HG02678 (cell line): ENCODE measurements at regions not wholly inside any gene's neighbourhood (a gene's known extent, or its start where the extent isn't known, plus 50 kb on each side); places are given as distances from the start of the nearest gene placed in this dataset.

Experiments used
- ATAC-seq: cut with Tn5 transposase; IDR thresholded peaks from one replicate; pipeline ENCODE4 v1.9.1; 2021; ENCODE audit warnings: mild to moderate bottlenecking, moderate library complexity; ENCODE audit not compliant: unreplicated experiment

- no peak for ATAC-seq
Measured at GRCh38 chr4:176898791-176899190, 106.1 kb upstream of the VEGFC start.

- peak; percentile 94 for ATAC-seq
Measured at GRCh38 chr4:176902710-176903323, 110.1 kb upstream of the VEGFC start.

GRCh38 chr4:176906709-176907108 is 114.0 kb upstream of the VEGFC start:
- no peak for ATAC-seq

- ATAC-seq = no peak
Measured at GRCh38 chr4:176910646-176911045, 117.9 kb upstream of the VEGFC start.

GRCh38 chr4:176919631-176920030 is 126.9 kb upstream of the VEGFC start:
- no peak for ATAC-seq

GRCh38 chr4:176920694-176921093 is 128.0 kb upstream of the VEGFC start:
- no peak for ATAC-seq

- no peak for ATAC-seq
Measured at GRCh38 chr4:176921256-176921655, 128.5 kb upstream of the VEGFC start.

GRCh38 chr4:176924238-176924637 is 131.5 kb upstream of the VEGFC start:
- no peak for ATAC-seq

- no peak for ATAC-seq
Measured at GRCh38 chr4:176925962-176926361, 133.2 kb upstream of the VEGFC start.

GRCh38 chr4:176927117-176927516 is 134.4 kb upstream of the VEGFC start:
- no peak for ATAC-seq

- ATAC-seq = no peak
Measured at GRCh38 chr4:176927664-176928063, 134.9 kb upstream of the VEGFC start.

- no peak for ATAC-seq
Measured at GRCh38 chr4:176939445-176939844, 146.7 kb upstream of the VEGFC start.

- no peak for ATAC-seq
Measured at GRCh38 chr4:176945334-176945733, 152.6 kb upstream of the VEGFC start.

GRCh38 chr4:176949029-176949428 is 156.3 kb upstream of the VEGFC start:
- ATAC-seq = no peak

GRCh38 chr4:176953021-176953420 is 160.3 kb upstream of the VEGFC start:
- no peak for ATAC-seq

GRCh38 chr4:176957353-176958118 is 164.8 kb upstream of the VEGFC start:
- no peak for ATAC-seq

GRCh38 chr4:176959980-176960379 is 167.3 kb upstream of the VEGFC start:
- ATAC-seq = no peak

- no peak for ATAC-seq
Measured at GRCh38 chr4:176963121-176963520, 170.4 kb upstream of the VEGFC start.

- no peak for ATAC-seq
Measured at GRCh38 chr4:176964116-176964691, 171.5 kb upstream of the VEGFC start.

- ATAC-seq = no peak
Measured at GRCh38 chr4:176967586-176967985, 174.9 kb upstream of the VEGFC start.

GRCh38 chr4:176968094-176968493 is 175.4 kb upstream of the VEGFC start:
- ATAC-seq = no peak

GRCh38 chr4:176969011-176969410 is 176.3 kb upstream of the VEGFC start:
- ATAC-seq = no peak
